Activated effector memory CD4-positive, alpha-beta T cell treated with Interleukin-2 at 50 U/mL for 16 hours (primary cell): ENCODE measurements at regions not wholly inside any gene's neighbourhood (a gene's known extent, or its start where the extent isn't known, plus 50 kb on each side); places are given as distances from the start of the nearest gene placed in this dataset.

Source experiments
- DNase-seq: peaks from one replicate; pipeline ENCODE4 v3.0.0-alpha.2; 2020

DNA sequence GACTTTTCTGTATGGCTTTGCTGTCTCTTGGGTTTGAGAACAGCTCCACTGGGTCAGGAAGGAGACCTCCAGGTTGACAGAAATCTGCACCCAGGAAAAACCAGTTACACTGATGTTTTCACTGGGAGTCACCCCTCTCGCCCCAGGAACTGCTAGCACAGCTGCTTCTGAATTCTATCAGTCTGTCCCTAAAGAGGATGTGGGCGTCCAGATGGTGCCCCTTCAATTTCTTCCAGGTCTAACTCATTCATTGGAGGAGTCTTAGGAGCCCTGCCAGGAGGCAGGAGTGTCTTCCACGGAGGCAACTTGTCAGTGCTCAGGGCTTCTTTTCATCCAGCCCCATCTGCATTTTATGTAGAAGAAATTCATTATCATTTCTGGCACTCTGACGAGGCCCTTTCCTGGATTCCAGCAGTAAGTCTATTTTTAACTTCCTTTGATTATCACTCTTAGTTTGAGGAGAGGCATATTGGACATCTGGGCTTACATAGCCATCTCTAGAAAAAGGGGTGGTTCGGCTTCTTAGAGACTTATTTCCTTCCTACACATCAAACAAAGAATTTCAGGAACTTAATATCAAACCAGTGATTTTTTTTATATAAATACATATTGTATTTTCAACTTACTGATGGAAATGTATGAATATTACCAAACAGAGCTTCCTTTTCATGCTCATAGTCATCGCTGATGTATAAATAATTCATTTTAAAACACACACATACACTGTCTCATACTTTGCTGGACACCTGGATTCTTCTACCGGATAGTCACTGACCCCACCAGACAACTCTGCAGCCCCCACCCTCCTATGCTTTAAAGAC is 148.8 kb downstream of the IRX2 start:
- no peak for DNase-seq

GRCh38 chr5:2598503-2598902 is 153.0 kb downstream of the IRX2 start:
- no peak for DNase-seq

DNA sequence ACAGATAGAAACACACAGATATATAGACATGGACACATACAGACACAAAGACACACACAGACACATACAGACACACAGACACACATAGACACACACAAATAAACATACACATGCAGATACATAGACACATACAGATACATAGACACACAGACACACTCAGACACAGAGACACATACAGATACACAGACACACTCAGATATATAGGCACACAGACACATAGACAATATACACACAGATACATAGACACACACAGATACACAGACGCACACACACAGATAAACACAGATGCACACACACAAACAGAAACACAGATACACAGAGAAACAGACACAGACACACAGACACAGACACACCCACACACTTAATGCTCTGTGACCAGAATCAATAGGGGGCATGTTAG is 156.8 kb downstream of the IRX2 start:
- DNase-seq = no peak

DNA sequence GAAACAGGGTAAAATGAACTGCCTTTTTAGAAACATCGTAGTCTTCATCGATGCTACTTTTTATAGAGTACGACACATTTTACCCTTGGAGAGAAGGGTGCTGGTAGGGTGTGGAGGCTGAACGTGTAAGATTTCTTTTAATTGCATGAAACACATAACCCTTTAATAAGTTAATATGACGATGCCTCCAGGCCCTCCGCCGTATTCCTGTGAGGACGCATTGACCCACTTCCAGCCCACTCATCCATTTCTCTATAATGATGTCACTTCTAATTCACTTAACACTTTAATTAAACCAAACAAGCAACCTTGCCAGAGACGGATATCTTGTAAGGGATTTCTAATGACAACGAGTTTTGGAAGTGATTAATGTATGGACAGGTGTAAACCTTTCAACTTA is 158.7 kb downstream of the IRX2 start:
- no peak for DNase-seq

DNA sequence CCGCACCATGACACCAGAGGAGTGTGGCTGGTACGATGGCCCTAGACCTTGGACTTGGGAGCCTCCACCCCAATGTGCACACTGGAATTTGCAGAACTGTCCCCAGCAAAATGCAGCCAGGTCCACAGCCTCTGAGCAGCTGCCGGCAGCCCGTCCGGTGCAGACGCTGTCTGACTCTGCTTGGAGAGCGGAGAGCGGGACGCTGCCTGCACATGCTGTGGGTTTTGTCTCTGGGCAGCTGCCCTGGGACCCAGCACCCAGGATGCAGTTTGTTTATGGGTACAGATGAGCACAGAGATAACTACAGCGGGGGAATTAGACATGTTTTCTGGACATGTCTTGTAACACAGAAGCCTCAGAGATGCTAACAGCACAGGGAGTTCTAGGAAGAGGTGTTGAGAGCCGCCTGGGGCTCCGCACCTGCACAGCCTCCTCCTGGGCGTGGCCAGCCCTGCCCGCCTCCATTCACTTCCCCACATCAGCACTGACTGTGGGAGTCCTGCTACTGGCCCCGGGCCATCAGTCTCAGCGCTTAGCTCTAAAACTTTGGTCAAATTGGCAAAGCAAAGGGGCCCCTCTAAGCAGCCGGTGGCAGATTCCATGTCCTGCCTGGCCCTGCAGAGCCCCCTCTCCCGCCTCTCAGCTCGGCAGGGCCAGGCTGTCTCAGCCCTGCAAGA is 159.6 kb downstream of the IRX2 start:
- no peak for DNase-seq

DNA sequence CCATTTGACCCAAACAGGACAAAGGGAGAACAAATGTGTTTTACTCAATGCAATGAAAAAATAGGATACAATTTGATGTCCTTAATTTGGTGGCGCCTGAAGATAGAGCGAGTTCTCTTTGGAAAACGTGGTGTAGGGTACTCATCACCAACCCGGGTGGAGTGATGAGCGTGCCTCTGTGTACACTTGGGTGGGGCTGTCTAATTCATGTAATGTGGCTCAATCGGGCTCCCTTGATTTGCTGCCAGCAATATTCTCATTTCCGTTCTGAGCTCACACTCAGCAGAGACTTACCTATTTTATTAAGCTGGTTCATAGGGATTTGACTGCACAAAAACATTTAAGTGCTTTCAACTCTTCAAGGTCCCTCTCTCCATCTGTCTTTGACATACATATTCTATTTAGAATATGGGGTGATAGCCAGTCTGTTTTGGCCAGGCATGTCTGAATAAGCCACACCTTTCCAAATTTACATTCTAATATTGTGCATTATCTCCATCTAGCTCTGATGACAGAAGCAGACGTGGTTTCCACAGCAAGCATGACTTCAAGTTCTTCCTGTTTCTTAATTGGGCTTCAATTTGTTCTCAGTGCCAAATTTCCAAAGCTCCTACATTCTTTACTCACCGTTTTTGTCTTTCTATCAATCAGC is 162.5 kb downstream of the IRX2 start:
- no peak for DNase-seq

DNA sequence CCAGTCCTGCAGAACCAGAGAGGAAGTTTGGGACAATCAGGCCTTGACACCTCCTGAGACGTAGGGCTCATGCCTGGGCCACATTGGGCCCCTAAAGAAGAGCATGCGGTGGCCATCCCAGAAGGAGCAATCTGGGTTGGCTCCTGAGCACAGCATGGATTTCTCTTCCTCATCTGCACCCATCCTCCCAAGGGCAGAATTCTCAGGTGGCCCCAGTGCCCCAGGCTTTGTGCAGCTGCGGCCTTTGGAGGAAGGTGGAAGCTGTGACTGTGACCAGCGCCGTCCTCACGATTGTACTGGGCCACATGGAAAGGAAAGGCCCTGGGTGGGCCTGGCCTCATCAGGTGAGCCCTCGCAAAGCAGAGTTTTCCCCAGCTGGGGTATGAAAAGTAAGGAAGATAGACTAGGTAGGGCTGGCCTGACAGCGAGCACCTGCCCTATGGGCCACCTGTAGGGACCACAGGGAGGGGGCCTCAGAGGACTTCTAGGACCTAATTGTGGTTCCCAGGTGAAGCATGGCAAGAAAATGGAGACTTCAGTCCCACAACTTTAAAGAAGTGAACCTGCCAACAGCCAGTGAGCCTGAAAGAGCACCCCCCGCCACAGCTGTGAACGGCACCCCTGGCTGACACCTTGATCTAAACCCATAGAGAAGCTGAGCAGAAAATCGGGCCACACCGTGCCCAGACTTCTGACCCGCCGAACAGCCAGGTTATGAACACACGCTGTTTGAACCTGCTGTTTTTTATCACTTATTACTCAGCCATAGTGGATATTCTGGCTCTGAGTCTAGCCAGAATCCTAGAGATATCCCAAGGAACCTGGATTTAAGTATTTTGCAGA is 164.1 kb downstream of the IRX2 start:
- no peak for DNase-seq

DNA sequence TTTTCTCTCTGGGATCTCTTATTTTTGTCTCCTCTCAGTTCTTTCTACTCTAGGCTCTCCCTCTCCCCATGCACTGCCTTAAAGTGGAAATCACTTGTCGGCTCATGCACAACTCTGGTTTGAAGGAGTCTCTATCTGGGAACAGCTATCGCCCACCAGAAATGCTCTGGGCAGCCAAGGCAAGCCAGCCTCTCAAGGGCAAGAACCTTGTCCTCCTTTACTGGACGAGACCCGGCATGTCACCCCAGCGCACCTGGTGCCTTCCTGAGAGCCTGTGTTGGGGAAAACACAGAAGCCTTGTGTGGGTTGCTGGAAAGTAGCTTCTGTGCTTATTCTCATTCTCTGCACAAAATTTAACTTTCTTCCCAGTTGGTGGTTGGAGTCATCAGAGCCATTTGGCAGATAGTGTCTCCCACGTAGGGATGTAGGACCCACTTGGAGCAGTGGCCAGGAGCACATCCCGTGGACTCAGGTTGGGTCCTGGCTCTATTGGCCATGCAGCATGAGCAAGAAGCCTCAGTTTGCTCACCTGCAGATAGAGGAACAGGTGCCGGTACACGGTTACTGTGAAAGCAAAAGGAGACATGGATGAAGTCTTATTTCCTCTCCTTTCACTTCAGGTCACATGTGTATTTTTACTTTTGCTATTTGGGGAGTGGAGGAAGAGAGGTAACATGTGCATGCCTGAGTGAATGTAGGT is 165.3 kb downstream of the IRX2 start:
- DNase-seq = no peak

DNA sequence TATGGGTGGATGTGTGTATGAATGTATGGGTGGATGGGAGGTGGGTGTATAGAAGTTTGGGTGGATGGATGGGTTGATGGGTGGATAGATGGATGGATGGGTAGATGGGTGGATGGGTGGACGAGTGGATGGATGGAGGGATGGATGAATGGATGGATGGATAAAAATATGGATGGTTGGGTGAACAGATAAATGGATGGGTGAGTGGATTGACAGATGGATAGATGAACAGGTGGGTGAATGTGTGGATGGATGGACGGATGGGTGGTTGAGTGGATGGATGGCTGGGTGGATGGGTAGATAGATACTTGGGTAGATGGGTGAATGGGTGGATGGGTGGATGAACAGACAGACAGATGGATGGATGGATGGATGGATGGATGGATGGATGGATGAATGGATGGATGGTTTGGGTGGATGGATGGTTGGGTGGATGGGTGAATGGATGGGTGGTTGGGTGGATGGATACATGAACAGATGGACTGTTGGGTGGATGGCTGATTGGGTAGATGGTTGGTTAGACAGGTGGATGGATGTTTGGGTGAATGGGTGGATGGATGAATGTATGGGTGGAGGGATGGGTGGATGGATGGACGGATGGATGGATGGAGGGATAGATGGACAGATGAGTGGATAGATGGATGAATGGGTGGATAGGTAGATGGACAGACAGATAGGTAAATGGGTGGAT is 166.8 kb downstream of the IRX2 start:
- DNase-seq = no peak

DNA sequence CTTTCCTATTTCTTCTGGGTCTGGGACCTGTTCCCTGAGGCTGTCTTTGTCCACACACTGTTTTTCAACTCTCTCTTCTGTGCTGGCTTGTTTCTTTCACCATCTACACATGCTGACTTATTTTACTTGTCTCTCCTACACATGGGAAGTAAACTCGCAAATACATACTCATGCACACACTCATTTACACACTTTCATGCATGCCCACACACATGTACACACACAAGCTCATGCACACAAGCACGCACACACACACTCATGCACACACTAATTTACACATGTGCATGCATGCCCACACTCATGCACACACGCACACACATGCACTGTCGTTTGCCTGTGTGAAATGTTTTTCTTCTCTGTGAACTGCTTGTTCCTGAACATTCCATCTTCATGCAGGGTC is 169.0 kb downstream of the IRX2 start:
- no peak for DNase-seq

GRCh38 chr5:2582106-2582505 is 169.4 kb downstream of the IRX2 start:
- no peak for DNase-seq

DNA sequence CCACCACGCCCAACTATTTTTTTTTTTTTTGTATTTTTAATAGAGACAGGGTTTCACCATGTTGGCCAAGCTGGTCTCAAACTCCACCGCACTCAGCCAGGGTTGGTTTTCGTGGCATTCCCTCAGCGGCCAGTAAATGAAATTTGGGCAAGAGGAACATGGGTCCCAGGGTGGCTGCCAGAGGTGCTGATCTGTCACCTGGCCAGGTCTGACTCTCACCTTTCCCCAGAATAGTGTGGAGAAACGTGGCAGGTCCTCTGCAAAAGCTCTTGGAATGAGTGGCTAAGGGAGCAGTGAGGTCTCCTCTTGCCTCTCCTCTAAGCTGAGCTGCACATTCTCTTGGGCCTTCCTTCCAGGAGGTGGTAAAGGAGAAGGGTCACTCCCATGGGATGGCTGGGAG is 170.1 kb downstream of the IRX2 start:
- no peak for DNase-seq

DNA sequence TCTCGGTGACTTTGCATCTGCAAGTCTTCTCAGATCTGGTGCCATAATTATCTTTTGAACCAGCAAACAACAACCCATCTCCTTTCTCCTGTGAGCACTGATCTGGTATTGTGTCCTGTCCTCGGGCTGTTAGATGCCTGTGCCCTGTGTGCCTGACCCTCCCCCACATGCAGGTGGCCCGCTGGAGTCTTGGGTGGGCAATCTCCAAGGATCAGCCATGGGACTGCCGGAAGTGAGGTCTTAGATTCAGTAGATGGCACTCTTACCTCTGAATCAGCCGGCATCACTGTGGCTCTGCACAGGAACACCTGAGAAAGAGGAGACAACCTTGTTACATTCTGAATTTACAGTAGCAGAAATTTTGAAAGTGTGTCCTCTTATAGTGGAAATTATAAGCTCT is 172.4 kb downstream of the IRX2 start:
- DNase-seq = no peak

GRCh38 chr5:2577312-2578036 is 174.0 kb downstream of the IRX2 start:
- no peak for DNase-seq

GRCh38 chr5:2576823-2577222 is 174.7 kb downstream of the IRX2 start:
- DNase-seq = no peak

GRCh38 chr5:2575871-2576270 is 175.6 kb downstream of the IRX2 start:
- no peak for DNase-seq

- DNase-seq = no peak
These were observed 176.2 kb downstream of the IRX2 start for GRCh38 chr5:2575292-2575691.

DNA sequence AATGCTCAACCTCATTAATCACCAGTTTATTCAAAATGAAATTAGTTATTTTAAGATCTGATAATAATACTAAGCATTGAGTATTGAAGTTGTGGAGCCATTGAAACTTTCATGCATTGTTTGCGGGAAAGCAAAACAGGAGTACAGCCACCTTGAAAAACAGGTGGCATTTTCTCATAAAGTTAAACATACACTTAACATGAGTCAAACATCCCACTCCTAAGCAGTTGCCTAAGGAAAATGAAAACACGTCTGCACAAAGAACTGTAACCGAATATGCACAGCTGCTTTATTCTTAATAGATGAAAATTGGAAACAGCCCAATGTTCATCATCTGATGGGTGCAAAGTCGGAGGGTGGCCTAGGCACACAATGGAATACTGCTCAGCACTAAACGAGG is 177.3 kb downstream of the IRX2 start:
- DNase-seq = no peak

DNA sequence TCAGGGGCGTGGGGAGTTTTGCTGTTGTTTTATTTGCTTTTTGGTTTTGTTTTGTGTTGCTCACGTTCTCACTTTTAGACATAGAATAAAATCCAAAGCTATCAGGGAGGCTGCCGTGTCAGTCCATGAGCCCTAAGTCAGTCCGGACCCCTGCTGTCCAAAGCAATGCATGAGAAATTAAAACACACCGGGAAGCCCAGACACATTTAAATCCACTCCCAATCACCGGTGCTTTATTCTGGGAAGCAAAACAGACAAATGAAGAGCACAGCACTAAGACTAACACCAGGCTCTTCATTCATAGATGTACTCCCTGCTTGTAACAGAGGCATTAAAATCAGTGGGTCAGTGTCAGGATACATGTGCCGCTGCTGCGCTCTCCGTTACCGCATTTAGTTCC is 180.9 kb downstream of the IRX2 start:
- no peak for DNase-seq

DNA sequence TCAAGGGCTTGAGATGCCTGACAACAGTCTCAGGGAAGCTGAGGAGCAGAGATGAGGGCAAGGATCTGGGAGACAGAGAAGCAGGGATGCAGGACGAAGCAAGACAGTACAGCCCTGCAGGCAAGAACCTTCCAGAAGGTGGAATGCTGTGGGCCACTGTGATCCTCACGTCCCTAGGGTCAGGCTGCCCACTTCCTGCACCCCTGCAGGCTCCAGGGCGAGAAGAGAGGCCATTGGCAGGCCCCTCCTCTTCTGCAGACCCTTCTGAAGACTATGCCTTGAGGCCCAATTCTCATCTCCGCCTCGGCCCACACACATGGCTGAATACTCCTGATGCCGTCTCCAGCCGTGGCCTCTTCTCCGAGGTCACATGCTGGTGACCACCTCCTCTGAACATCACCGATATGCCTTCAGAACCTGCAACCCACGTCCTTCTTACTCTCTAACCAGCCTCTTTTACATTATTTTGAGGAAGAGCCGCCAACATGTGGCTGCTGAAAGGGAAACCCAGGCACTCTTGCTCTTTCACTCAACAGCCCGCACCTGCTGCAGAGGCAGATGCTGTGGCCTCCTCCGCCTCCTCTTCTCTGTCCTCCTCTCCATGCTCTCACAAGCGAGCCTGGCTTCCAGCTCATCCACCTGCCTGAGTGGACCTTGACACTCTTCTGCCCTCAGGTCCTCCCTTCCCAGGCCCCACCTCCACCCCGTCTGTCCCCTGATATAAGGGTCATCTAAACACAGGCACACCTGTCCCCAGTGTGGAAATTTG is 181.5 kb downstream of the IRX2 start:
- no peak for DNase-seq
